ENCODE measurements at regions not wholly inside any gene's neighbourhood (a gene's known extent, or its start where the extent isn't known, plus 50 kb on each side); places are given as distances from the start of the nearest gene placed in this dataset.
"Not testable (repeated sequence)": the region's sequence is repeated elsewhere in the genome, so short reads cannot be mapped to it uniquely, and the experiment has no call there.

GRCh38 chr6:16947375-16948015 is 154.4 kb upstream of the STMND1 start:
- DNase-seq = peak in 1 of 14 donors; percentile 2

- no peak for DNase-seq
Observed at GRCh38 chr6:16944596-16944995, 157.3 kb upstream of the STMND1 start.

- DNase-seq = no peak
Observed at GRCh38 chr6:16939839-16940238, 162.0 kb upstream of the STMND1 start.

- no peak for DNase-seq
Observed at GRCh38 chr6:16939351-16939750, 162.5 kb upstream of the STMND1 start.

GRCh38 chr6:16936893-16937292 is 165.0 kb upstream of the STMND1 start:
- no peak for DNase-seq

- no peak for DNase-seq
Observed at GRCh38 chr6:16933961-16934360, 167.9 kb upstream of the STMND1 start.

- DNase-seq = no peak
Observed at GRCh38 chr6:16933532-16933931, 168.3 kb upstream of the STMND1 start.

- DNase-seq = no peak
Observed at GRCh38 chr6:16932920-16933319, 168.9 kb upstream of the STMND1 start.

GRCh38 chr6:16931079-16931478 is 169.8 kb upstream of the ATXN1 start:
- DNase-seq = not testable (repeated sequence)

- DNase-seq = no peak
Observed at GRCh38 chr6:16930432-16930831, 169.2 kb upstream of the ATXN1 start.

GRCh38 chr6:16929809-16930208 is 168.5 kb upstream of the ATXN1 start:
- no peak for DNase-seq

- DNase-seq = no peak
Observed at GRCh38 chr6:16928387-16928786, 167.1 kb upstream of the ATXN1 start.

- no peak for DNase-seq
Observed at GRCh38 chr6:16927205-16927604, 165.9 kb upstream of the ATXN1 start.

- DNase-seq = no peak
Observed at GRCh38 chr6:16925461-16925860, 164.2 kb upstream of the ATXN1 start.

GRCh38 chr6:16922282-16922681 is 161.0 kb upstream of the ATXN1 start:
- no peak for DNase-seq

- DNase-seq = no peak
Observed at GRCh38 chr6:16921399-16922110, 160.3 kb upstream of the ATXN1 start.

GRCh38 chr6:16918586-16918985 is 157.3 kb upstream of the ATXN1 start:
- DNase-seq = no peak

- no peak for DNase-seq
Observed at GRCh38 chr6:16914184-16914583, 152.9 kb upstream of the ATXN1 start.

- no peak for DNase-seq
Observed at GRCh38 chr6:16912756-16913155, 151.5 kb upstream of the ATXN1 start.

- DNase-seq = no peak
Observed at GRCh38 chr6:16911088-16911487, 149.8 kb upstream of the ATXN1 start.

- DNase-seq = no peak
Observed at GRCh38 chr6:16909658-16910360, 148.5 kb upstream of the ATXN1 start.

GRCh38 chr6:16907991-16908390 is 146.7 kb upstream of the ATXN1 start:
- DNase-seq = no peak

- DNase-seq = no peak
Observed at GRCh38 chr6:16904957-16905356, 143.7 kb upstream of the ATXN1 start.

GRCh38 chr6:16903470-16903869 is 142.2 kb upstream of the ATXN1 start:
- DNase-seq = peak in 1 of 14 donors; percentile 4

Data from C1 segment of cervical spinal cord (tissue), 14 donors.